ENCODE measurements at regions not wholly inside any gene's neighbourhood (a gene's known extent, or its start where the extent isn't known, plus 50 kb on each side); places are given as distances from the start of the nearest gene placed in this dataset.

- no peak for ATAC-seq
- DNase-seq (ENCODE audit: low spot score): no peak
- no peak overlapping the region for H3K4me3 Mint-ChIP-seq
- Histone ChIP-seq H3F3A (replicated peaks; ENCODE audit: low read depth) (no peaks in the 10 kb centered on the region), H3K4me1 (ENCODE audit: insufficient read depth) (no peaks in the 10 kb centered on the region), H3K27ac (ENCODE audit: low read depth) (no peak overlapping the region), H3K79me2 (replicated peaks; ENCODE audit: insufficient read depth) (no peaks in the 10 kb centered on the region), H2AFZ (no peak overlapping the region; the same call in 1 of the 2 replicates), H3K4me2 (no peak overlapping the region), H3K36me3 (ENCODE audit: insufficient read depth) (no peaks in the 10 kb centered on the region), H4K20me1 (replicated peaks; ENCODE audit: insufficient read depth) (no peaks in the 10 kb centered on the region), H3K9me2 (ENCODE audit: insufficient read depth) (no peaks in the 10 kb centered on the region), H3K4me3 (no peak overlapping the region), H3K27me3 (ENCODE audit: insufficient read depth) (no peaks in the 10 kb centered on the region)
- H3K4me1 Mint-ChIP-seq: no peaks in the 10 kb centered on the region; the same call in 2 of the 3 replicates
- no peaks in the 10 kb centered on the region for H3K27me3 Mint-ChIP-seq (ENCODE audit: insufficient read depth, low read depth, poor library complexity)
- no peak for TF ChIP-seq JUNB (IDR thresholded peaks at IDR 0.05; ENCODE audit: unreplicated experiment)
- no peak for TF ChIP-seq EZH2phosphoT487 (IDR thresholded peaks at IDR 0.05; ENCODE audit: unreplicated experiment)
- TF ChIP-seq ETS1 (IDR thresholded peaks at IDR 0.05): no peak
- TF ChIP-seq CREB1 (CRISPR knock-in tag; IDR thresholded peaks at IDR 0.05; ENCODE audit: low read depth): no peak
- no peak for TF ChIP-seq ZNF462 (CRISPR knock-in tag; IDR thresholded peaks at IDR 0.05)
- no peak for TF ChIP-seq ZNF114 (CRISPR knock-in tag; IDR thresholded peaks at IDR 0.05)
- TF ChIP-seq CTCF (conservative IDR thresholded peaks at IDR 0.05; ENCODE audit: low read depth in 2 of 2): no peak
- no peak for TF ChIP-seq STAT1 (IDR thresholded peaks at IDR 0.05; ENCODE audit: unreplicated experiment)
- TF ChIP-seq NANOG (IDR thresholded peaks at IDR 0.05; ENCODE audit: borderline replicate concordance): no peak
- TF ChIP-seq POLR2AphosphoS5 (IDR thresholded peaks at IDR 0.05; ENCODE audit: low read depth): no peak
- no peak for TF ChIP-seq EZH2 (IDR thresholded peaks at IDR 0.05; ENCODE audit: low read depth, unreplicated experiment)
- no peak for TF ChIP-seq REST (IDR thresholded peaks at IDR 0.05; ENCODE audit: unreplicated experiment)
- TF ChIP-seq ZNF331 (CRISPR knock-in tag; IDR thresholded peaks at IDR 0.05; ENCODE audit: low read depth): no peak
- H3K9me3 Mint-ChIP-seq: no peaks in the 10 kb centered on the region; the same call in 2 of the 3 replicates
- H3K27ac Mint-ChIP-seq: no peak overlapping the region
- H3K36me3 Mint-ChIP-seq (ENCODE audit: low read depth): no peaks in the 10 kb centered on the region
Observed at GRCh38 chr1:208631092-208631491, 386.9 kb upstream of the PLXNA2 start.

Data from GM23338 (cell line).